ENCODE measurements at regions not wholly inside any gene's neighbourhood (a gene's known extent, or its start where the extent isn't known, plus 50 kb on each side); places are given as distances from the start of the nearest gene placed in this dataset.
"Not testable (repeated sequence)": the region's sequence is repeated elsewhere in the genome, so short reads cannot be mapped to it uniquely, and the experiment has no call there.

DNA sequence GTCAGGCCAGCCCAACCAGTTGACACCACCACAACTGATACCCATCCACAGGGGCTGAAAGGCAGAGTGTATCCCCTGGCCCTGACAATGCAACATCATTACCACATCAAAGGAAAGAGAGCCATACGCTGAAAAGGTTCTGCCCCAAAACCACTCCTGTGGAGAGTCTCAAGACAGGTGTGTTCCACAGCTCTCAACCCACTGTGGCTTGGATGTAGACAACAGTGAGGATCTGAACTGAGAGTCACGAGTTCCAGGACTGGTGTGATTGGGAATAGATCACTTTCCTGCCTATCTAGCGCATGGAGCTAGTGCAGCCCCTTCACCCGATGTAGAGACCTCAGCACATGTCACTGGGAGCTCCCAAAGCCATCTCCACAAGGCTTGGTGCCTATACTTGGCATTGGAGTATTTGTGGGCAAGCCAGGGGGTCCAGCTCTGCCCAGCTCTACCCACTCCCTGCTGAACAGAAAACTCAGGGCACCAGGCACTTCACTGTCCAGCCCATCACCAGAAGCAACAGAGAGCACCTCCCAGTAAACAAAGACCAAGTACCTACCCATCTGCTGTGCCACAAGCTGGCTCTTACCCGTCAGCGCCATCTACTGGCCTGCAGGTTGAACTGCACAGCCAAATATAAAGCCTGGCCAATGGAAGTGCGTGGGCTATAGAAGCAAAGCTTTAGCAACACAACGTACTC, 579.5 kb downstream of the UQCRFS1 start:
- no peak overlapping the region for H3K9ac ChIP-seq (ENCODE audit: low read depth in 2 of 2, low read length in 2 of 2)
- H3K9me3 ChIP-seq = no peaks in the 10 kb centered on the region
- intact Hi-C loops (cut with DNase I) = loop anchor here (2.0 kb wide), 1 partner anchor 167 kb away; no protein-coding TSS in a partner anchor
- no peaks in the 10 kb centered on the region for H3K4me1 ChIP-seq
- H3K36me3 ChIP-seq = no peaks in the 10 kb centered on the region
- H3K4me3 ChIP-seq = no peak overlapping the region
- peak; percentile 57 for DNase-seq
- TF ChIP-seq CTCF (IDR thresholded peaks at IDR 0.05) = peak; percentile 91
- no peaks in the 10 kb centered on the region for H3K27me3 ChIP-seq
- no peak overlapping the region for H3K27ac ChIP-seq

DNA sequence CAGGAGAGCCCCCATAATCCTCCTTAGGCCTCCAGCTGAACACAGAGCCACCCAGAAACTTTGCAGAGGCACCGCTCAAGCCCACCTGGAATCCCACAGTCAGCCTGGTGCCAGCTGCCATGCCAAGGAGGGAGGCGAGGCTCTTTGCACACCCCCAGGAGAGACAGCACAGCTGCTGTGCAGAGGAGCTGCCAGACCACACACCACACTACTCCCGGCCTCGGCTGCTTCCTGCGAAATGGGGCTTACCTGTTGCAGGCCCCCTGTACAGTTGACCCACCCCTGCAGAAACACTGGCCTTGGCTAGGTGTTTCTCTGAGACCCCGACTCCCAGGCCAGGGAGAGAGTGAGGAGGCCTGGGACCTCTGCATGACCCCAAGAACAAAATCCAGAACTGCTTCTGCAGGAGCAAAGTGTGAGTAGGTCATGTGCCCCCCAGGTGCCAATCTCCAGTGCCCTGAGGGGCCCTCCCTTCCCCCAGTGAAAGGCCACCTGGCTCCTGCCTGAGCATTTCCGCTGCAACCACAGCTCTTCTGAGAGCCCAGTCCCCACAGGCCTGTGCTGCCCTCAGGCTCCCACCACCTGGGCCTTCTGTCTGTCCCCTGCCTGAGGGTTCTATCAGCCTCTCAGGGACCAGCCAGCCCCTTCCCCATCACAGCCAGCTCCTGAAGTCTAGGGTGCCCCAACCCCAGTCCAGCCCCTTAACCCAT, 580.4 kb downstream of the UQCRFS1 start:
- no peak for DNase-seq
- no peak overlapping the region for H3K27ac ChIP-seq
- intact Hi-C loops (cut with DNase I) = loop anchor here (2.0 kb wide), 1 partner anchor 166 kb away; no protein-coding TSS in a partner anchor
- H3K9me3 ChIP-seq = no peaks in the 10 kb centered on the region
- H3K9ac ChIP-seq (ENCODE audit: low read depth in 2 of 2, low read length in 2 of 2) = no peak overlapping the region
- H3K4me3 ChIP-seq = no peak overlapping the region
- H3K27me3 ChIP-seq = no peaks in the 10 kb centered on the region
- no peak for TF ChIP-seq CTCF (IDR thresholded peaks at IDR 0.05)
- no peaks in the 10 kb centered on the region for H3K4me1 ChIP-seq
- no peaks in the 10 kb centered on the region for H3K36me3 ChIP-seq

DNA sequence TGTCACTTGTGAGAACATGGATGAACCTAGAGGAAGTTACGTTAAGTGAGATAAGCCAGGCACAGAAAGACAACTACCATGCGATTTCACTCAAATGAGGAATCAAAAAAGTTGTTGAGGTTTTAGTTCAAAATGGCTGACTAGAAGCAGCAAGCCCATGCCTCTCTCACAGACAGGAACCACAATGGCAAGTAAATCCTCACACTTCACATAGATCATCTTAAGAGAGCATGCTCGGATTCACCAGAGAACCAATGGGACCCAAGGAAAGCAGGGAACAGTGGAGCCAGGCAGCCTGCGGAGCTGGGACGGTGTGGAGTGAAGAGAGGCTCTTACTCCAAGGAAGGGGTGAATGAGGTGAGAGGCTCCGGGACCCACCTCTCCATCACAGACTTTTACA, 581.0 kb downstream of the UQCRFS1 start:
- H3K4me3 ChIP-seq = no peak overlapping the region
- DNase-seq = no peak
- no peak overlapping the region for H3K9ac ChIP-seq (ENCODE audit: low read depth in 2 of 2, low read length in 2 of 2)
- no peak overlapping the region for H3K27ac ChIP-seq
- TF ChIP-seq CTCF (IDR thresholded peaks at IDR 0.05) = no peak
- no peaks in the 10 kb centered on the region for H3K36me3 ChIP-seq
- no peaks in the 10 kb centered on the region for H3K9me3 ChIP-seq
- H3K27me3 ChIP-seq = no peaks in the 10 kb centered on the region
- no peaks in the 10 kb centered on the region for H3K4me1 ChIP-seq
- intact Hi-C loops (cut with DNase I) = loop anchor here (2.0 kb wide), 1 partner anchor 165 kb away; no protein-coding TSS in a partner anchor

DNA sequence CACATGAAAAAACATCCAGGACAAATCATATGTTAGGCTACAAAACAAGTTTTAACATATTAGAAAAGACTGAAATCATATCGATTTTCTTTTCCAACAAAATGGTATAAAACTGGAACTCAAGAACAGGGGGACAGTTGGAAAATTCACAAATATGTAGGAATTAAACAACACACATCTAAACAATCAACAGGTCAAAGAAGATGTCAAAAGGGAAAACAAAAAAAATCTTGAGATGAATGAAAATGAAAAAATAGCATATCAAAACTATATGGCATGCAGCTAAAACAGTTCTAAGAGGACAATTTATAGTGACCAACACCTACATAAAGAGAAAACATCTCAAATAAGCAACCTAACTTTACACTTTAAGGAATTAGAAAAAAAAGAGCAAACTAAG, 585.3 kb downstream of the UQCRFS1 start:
- Histone ChIP-seq H3K9ac (ENCODE audit: low read depth in 2 of 2, low read length in 2 of 2) (no peak overlapping the region), H3K27me3 (no peaks in the 10 kb centered on the region), H3K27ac (no peak overlapping the region), H3K36me3 (no peaks in the 10 kb centered on the region), H3K4me1 (no peaks in the 10 kb centered on the region), H3K9me3 (no peaks in the 10 kb centered on the region), H3K4me3 (no peak overlapping the region)
- DNase-seq = no peak
- intact Hi-C loops (cut with DNase I) = no loop called here
- no peak for TF ChIP-seq CTCF (IDR thresholded peaks at IDR 0.05)

DNA sequence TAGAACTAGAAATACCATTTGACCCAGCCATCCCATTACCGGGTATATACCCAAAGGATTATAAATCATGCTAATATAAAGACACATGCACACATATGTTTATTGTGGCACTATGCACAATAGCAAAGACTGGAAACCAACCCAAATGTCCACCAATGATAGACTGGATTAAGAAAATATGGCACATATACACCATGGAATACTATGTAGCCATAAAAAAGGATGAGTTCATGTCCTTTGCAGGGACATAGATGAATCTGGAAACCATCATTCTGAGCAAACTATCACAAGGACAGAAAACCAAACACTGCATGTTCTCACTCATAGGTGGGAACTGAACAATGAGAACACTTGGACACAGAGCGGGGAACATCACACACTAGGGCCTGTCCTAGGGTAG, 586.5 kb downstream of the UQCRFS1 start:
- H3K27me3 ChIP-seq; H3K4me1 ChIP-seq; H3K9ac ChIP-seq (ENCODE audit: low read depth in 2 of 2, low read length in 2 of 2); H3K4me3 ChIP-seq; intact Hi-C loops (cut with DNase I); H3K9me3 ChIP-seq; H3K27ac ChIP-seq; H3K36me3 ChIP-seq; DNase-seq: not testable (repeated sequence)
